GM19468 (cell line): ENCODE measurements at regions not wholly inside any gene's neighbourhood (a gene's known extent, or its start where the extent isn't known, plus 50 kb on each side); places are given as distances from the start of the nearest gene placed in this dataset.

Experiments used
- ATAC-seq: cut with Tn5 transposase; IDR thresholded peaks from one replicate; pipeline ENCODE4 v1.9.1; 2021; ENCODE audit warnings: mild to moderate bottlenecking, moderate library complexity, moderate number of reproducible peaks; ENCODE audit not compliant: unreplicated experiment; ENCODE audit errors: extremely low read depth

- ATAC-seq, result no peak
Measured at GRCh38 chr17:77718669-77718961, 239.9 kb upstream of the TNRC6C start.

- no peak for ATAC-seq
Measured at GRCh38 chr17:77719806-77720205, 238.7 kb upstream of the TNRC6C start.

GRCh38 chr17:77720946-77721845 is 237.3 kb upstream of the TNRC6C start:
- ATAC-seq, result no peak

DNA sequence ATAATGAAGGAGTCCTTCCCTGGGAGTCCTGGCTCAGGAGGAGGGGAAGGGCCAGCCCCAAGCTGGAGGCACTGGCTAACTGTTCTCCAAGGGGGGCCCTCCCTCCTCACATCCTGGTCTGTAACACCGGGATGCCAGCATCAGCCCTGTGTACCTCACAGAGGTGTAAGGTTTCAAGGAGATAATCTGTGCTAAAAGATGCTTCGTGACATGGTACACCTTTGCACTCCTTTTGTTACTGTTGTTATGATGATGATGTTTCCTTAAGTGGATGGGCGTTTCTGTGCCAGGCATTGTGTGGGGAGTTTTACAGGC is 236.7 kb upstream of the TNRC6C start:
- no peak for ATAC-seq

GRCh38 chr17:77722366-77722765 is 236.1 kb upstream of the TNRC6C start:
- ATAC-seq, result no peak

GRCh38 chr17:77723071-77723908 is 235.2 kb upstream of the TNRC6C start:
- no peak for ATAC-seq

GRCh38 chr17:77723909-77724875 is 234.3 kb upstream of the TNRC6C start:
- ATAC-seq, result no peak

- ATAC-seq, result no peak
Measured at GRCh38 chr17:77724876-77725615, 233.5 kb upstream of the TNRC6C start.

DNA sequence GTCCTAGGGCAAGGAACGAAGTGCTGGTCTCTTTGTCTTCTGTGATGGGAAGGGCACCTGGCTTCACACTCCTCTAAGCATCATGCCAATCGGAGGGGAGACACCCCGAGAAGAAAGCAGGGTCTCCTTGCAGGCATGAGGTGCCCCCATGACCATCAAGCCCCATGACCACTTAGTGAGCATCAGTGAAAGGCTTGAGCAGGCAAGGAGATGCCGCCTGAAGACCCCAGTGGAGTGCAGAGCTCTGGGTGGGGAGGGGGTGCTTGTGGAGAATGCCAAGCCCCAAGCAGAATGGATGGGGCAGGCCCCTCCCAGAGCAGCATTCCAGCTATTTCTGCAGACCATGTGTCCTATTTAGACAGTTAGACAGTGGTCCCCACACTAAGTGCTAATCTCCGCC is 232.7 kb upstream of the TNRC6C start:
- no peak for ATAC-seq

DNA sequence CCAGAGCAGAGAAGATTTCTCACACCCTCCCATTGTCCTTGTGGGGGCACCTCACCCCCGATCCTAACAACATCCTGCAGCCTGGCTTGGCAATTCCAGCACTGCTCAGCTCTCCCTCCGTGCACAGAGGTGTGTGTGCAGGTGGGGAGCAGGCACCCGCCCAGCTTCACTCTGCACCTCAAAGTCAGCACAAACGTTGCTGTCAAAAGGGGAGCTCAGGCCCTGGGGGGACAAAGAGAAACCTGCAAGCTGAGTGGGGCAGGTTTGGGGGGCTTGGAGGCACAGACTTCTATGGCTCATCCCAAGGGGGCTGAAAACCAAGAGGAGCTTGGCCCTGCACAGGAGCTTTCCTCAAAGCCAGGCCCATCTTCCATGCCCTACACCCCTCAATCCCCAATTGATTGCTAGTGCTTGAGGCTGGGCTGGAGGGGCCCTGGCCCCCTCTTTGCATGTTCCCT is 231.9 kb upstream of the TNRC6C start:
- ATAC-seq, result no peak

DNA sequence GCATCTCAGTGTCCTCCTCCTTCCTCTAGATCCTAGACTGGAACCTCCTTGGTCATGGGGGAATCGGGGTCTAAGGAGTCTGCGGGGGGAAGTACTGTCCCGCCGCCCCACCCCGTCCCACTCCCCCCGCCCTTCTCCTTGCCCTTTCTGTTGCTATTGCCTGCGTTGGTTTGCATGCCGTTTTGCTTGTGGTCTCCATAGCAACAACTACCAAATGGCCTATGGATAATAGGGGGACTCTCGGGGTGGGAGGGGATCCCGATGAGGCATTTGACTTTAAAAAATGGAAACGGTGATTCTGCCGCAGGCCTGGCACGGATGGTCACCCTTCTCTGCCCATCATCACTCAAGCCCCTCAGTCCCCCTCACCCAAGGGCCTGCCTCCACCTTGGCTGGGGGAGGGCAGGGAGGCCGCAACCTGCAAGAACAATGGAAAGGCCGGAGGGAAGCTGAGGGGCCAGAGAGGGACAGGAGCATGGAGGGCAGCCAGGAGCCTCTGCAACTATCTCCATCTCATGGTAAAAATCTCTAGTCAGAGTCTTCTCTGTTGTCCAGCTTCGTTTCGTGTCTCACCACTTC is 231.4 kb upstream of the TNRC6C start:
- ATAC-seq, result no peak

GRCh38 chr17:77728474-77728795 is 230.1 kb upstream of the TNRC6C start:
- ATAC-seq, result no peak

GRCh38 chr17:77728871-77729270 is 229.6 kb upstream of the TNRC6C start:
- no peak for ATAC-seq

GRCh38 chr17:77729587-77729986 is 228.9 kb upstream of the TNRC6C start:
- no peak for ATAC-seq

GRCh38 chr17:77730376-77730775 is 228.1 kb upstream of the TNRC6C start:
- ATAC-seq, result no peak

DNA sequence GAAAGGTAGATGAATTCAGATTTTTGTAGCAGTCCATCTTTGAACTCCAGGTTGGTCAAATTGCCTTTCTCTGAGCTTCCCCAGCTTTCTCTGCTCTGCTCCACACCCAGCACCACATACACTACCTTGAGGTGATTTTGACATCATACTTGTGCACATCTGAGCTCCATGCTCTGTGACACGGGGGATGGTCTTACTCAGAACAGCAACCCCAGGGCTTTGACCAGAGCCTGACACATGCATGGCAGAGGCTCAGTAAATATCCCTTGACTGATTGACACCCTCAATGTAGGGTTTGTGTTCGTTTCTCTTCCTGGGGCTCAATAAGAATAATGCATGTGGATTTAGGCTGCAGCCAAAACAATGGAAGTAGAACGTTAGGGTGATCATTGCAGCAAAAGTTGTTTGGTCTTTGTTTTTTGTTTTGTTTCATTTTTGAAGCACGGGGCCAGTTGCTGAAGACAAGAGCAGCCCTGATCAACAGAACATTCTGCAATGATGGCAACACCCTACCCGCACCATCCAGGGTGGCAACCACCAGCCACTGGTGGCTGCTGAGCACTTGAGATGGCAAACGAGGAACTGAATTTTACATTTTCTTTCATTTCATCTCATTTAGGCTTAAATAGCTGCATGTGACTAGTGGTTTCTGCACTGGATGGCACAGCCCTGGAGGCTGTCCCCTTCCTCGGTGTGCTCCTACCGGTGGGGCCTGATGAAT is 224.8 kb upstream of the TNRC6C start:
- ATAC-seq, result no peak

GRCh38 chr17:77734371-77735080 is 224.0 kb upstream of the TNRC6C start:
- ATAC-seq, result no peak

GRCh38 chr17:77735081-77735565 is 223.4 kb upstream of the TNRC6C start:
- no peak for ATAC-seq
